A549 (cell line): ENCODE measurements at regions not wholly inside any gene's neighbourhood (a gene's known extent, or its start where the extent isn't known, plus 50 kb on each side); places are given as distances from the start of the nearest gene placed in this dataset.

Source experiments
- ATAC-seq, 2 experiments: fragments of 200-7000 bp in 1 of 2; fragments of >200 bp in 1 of 2; cut with Nextera tagmentation in 1 of 2; cut with Tn5 transposase in 1 of 2; 3 replicates each; pipeline versions ENCODE4 v1.8.0 to v1.9.1; 2018 to 2020; ENCODE audit warnings: mild to moderate bottlenecking in 1 of 2, moderate library complexity in 1 of 2
- CTCF ChIA-PET: fragments of 300-600 bp; sonication (Branson Sonifier 250); formaldehyde crosslinking; extraction: SDS; loops from one replicate; lab custom pipeline; 2021; ENCODE audit warnings: antibody characterized with exemption, inconsistent platforms; lab: Yijun Ruan, JAX
- POLR2A ChIA-PET: fragments of 350-600 bp; formaldehyde crosslinking; extraction: SDS; loops from one replicate; lab custom pipeline; 2021; ENCODE audit warnings: antibody characterized with exemption, inconsistent platforms; lab: Yijun Ruan, JAX
- DNase-seq, 2 experiments: peaks; one replicate each; pipeline versions ENCODE4 v3.0.0 to v3.0.0-alpha.2; 2011 to 2016; ENCODE audit warnings: low read depth in 1 of 2, low spot score in 1 of 2
- FAIRE-seq: peaks from 2 replicates; lab custom pipeline; 2011; peaks lifted over from hg19 to GRCh38; lab: Jason Lieb, UNC
- H3K27ac ChIP-seq, 2 experiments: fragments of >200 bp; sonication (Bioruptor Twin); formaldehyde crosslinking; 3 replicates each; pipeline ENCODE4 v1.5.1; 2016 to 2017
- H3K4me1 ChIP-seq: fragments of >200 bp; sonication (Bioruptor Twin); formaldehyde crosslinking; 3 replicates; pipeline ENCODE4 v1.6.1; 2016
- H3K4me2 ChIP-seq: fragments of >200 bp; sonication (Bioruptor Twin); formaldehyde crosslinking; 3 replicates; pipeline ENCODE4 v1.6.1; 2016
- H3K4me3 ChIP-seq: fragments of >200 bp; sonication (Bioruptor Twin); formaldehyde crosslinking; 3 replicates; pipeline ENCODE4 v1.5.1; 2016
- H3K9me3 ChIP-seq: fragments of >200 bp; sonication (Bioruptor Twin); formaldehyde crosslinking; 3 replicates; pipeline ENCODE4 v1.6.1; 2016
- BHLHE40 ChIP-seq: IDR thresholded peaks from 2 replicates; pipeline ENCODE4 v1.6.1; 2012; ENCODE audit warnings: low read depth, low read length, inconsistent platforms
- CBX2 ChIP-seq: fragments of 200-600 bp; sonication (generic); IDR thresholded peaks from 2 replicates; pipeline ENCODE4 v1.6.1; 2016; ENCODE audit warnings: low read depth, mild to moderate bottlenecking, borderline replicate concordance
- CHD2 ChIP-seq: fragments of 150-350 bp; IDR thresholded peaks from 2 replicates; pipeline ENCODE4 v1.6.1; 2014; ENCODE audit warnings: low read length; ENCODE audit not compliant: partially characterized antibody
- CHD4 ChIP-seq: fragments of 200-600 bp; sonication (generic); IDR thresholded peaks from 2 replicates; pipeline ENCODE4 v1.6.1; 2016; ENCODE audit warnings: antibody characterized with exemption, mild to moderate bottlenecking, borderline replicate concordance
- EHF ChIP-seq: fragments of 250-450 bp; sonication (Bioruptor Pico); IDR thresholded peaks from 2 replicates; pipeline ENCODE4 v1.5.0; 2020; ENCODE audit warnings: mild to moderate bottlenecking
- ESRRA ChIP-seq: fragments of 150-350 bp; IDR thresholded peaks from 2 replicates; pipeline ENCODE4 v1.6.1; 2014; ENCODE audit warnings: mild to moderate bottlenecking, low read length, borderline replicate concordance
- FOSB ChIP-seq: fragments of 250-450 bp; sonication (Bioruptor Pico); IDR thresholded peaks from 2 replicates; pipeline ENCODE4 v1.5.0; 2020; ENCODE audit warnings: mild to moderate bottlenecking, moderate library complexity
- FOSL2 ChIP-seq, 2 experiments: fragments of 450-650 bp in 1 of 2; fragments of >200 bp in 1 of 2; sonication (Bioruptor Twin) in 1 of 2; formaldehyde crosslinking; IDR thresholded peaks; 2 replicates each; pipeline versions ENCODE4 v1.5.0 to v1.6.1; 2016 to 2020; ENCODE audit warnings: mild to moderate bottlenecking in 1 of 2, moderate library complexity in 1 of 2
- HOXA7 ChIP-seq: fragments of 250-450 bp; sonication (Bioruptor Pico); IDR thresholded peaks from 2 replicates; pipeline ENCODE4 v1.5.0; 2020; ENCODE audit warnings: mild to moderate bottlenecking, moderate library complexity
- KDM1A ChIP-seq: fragments of 200-600 bp; sonication (generic); IDR thresholded peaks from 2 replicates; pipeline ENCODE4 v1.6.1; 2016; ENCODE audit warnings: low read depth, mild to moderate bottlenecking
- KDM5A ChIP-seq: fragments of 200-600 bp; sonication (generic); IDR thresholded peaks from 2 replicates; pipeline ENCODE4 v1.6.1; 2016; ENCODE audit warnings: antibody characterized with exemption, mild to moderate bottlenecking
- MYC ChIP-seq: IDR thresholded peaks from 2 replicates; pipeline ENCODE4 v1.6.1; 2012; ENCODE audit warnings: mild to moderate bottlenecking, inconsistent platforms, low read length, improper control_type of control experiment, borderline replicate concordance
- NR3C1 ChIP-seq: fragments of >200 bp; sonication (Bioruptor Twin); formaldehyde crosslinking; IDR thresholded peaks from 3 replicates; pipeline ENCODE4 v1.6.1; 2017
- POLR2AphosphoS2 ChIP-seq: conservative IDR thresholded peaks from 2 replicates; pipeline ENCODE4 v1.6.1; 2012; ENCODE audit warnings: low read length, improper control_type of control experiment, inconsistent platforms
- RAD21 ChIP-seq, 2 experiments: fragments of >200 bp in 1 of 2; sonication (Bioruptor Twin) in 1 of 2; formaldehyde crosslinking in 1 of 2; IDR thresholded peaks in 1 of 2; conservative IDR thresholded peaks in 1 of 2; 2 replicates in 1 of 2; 3 replicates in 1 of 2; pipeline ENCODE4 v1.6.1; 2012 to 2018; ENCODE audit warnings: inconsistent platforms in 1 of 2
- RARB ChIP-seq: fragments of 250-450 bp; sonication (Bioruptor Pico); IDR thresholded peaks from 2 replicates; pipeline ENCODE4 v1.8.0; 2021; ENCODE audit warnings: mild to moderate bottlenecking, moderate library complexity
- RCOR1 ChIP-seq: fragments of 150-350 bp; IDR thresholded peaks from 2 replicates; pipeline ENCODE4 v1.6.1; 2014; ENCODE audit warnings: antibody characterized with exemption, low read length, low read depth
- RFX5 ChIP-seq: fragments of 450-650 bp; IDR thresholded peaks from 2 replicates; pipeline ENCODE4 v1.7.1; 2014; ENCODE audit warnings: antibody characterized with exemption, mild to moderate bottlenecking, moderate library complexity
- TFCP2L1 ChIP-seq: fragments of 250-450 bp; sonication (Bioruptor Pico); IDR thresholded peaks from 2 replicates; pipeline ENCODE4 v1.5.0; 2021; ENCODE audit warnings: mild to moderate bottlenecking
- TP53 ChIP-seq: fragments of 250-450 bp; sonication (Bioruptor Pico); IDR thresholded peaks from 2 replicates; pipeline ENCODE4 v1.5.0; 2021; ENCODE audit warnings: mild to moderate bottlenecking, moderate library complexity
- ZFP36 ChIP-seq: fragments of 450-650 bp; IDR thresholded peaks from 2 replicates; pipeline ENCODE4 v1.6.1; 2014; ENCODE audit warnings: borderline replicate concordance; ENCODE audit not compliant: partially characterized antibody
- ZNF302 ChIP-seq: fragments of 250-450 bp; sonication (Bioruptor Pico); IDR thresholded peaks from 2 replicates; pipeline ENCODE4 v1.9.0; 2021; ENCODE audit warnings: inconsistent platforms, mild to moderate bottlenecking, moderate library complexity
- ZSCAN20 ChIP-seq: fragments of 250-450 bp; sonication (Bioruptor Pico); IDR thresholded peaks from 2 replicates; pipeline ENCODE4 v1.8.0; 2022; ENCODE audit warnings: mild to moderate bottlenecking, moderate library complexity
- WGBS: methylation state at CpG from one replicate; pipeline ENCODE4 v1.1.6; 2017; ENCODE audit errors: missing lambda C conversion rate; 5-methylcytosine and 5-hydroxymethylcytosine counted together
- TF ChIP-seq, protein P1 (sequence below): IDR thresholded peaks from 2 replicates; pipeline ENCODE4 v1.6.1; 2012
- TF ChIP-seq, protein P2 (sequence below): fragments of 150-350 bp; IDR thresholded peaks from 2 replicates; pipeline ENCODE4 v1.6.1; 2014; ENCODE audit warnings: low read depth, mild to moderate bottlenecking, low read length
- TF ChIP-seq, protein P3 (sequence below): fragments of 200-600 bp; sonication (generic); IDR thresholded peaks from 2 replicates; pipeline ENCODE4 v1.6.1; 2016; ENCODE audit warnings: antibody characterized with exemption, mild to moderate bottlenecking, moderate library complexity
- TF ChIP-seq, protein P4 (sequence below): fragments of 250-450 bp; sonication (Bioruptor Pico); IDR thresholded peaks from 2 replicates; pipeline ENCODE4 v1.5.0; 2020; ENCODE audit warnings: low read depth, mild to moderate bottlenecking, moderate library complexity
- TF ChIP-seq, protein P5 (sequence below): fragments of 250-450 bp; sonication (Bioruptor Pico); IDR thresholded peaks from 2 replicates; pipeline ENCODE4 v1.5.0; 2021; ENCODE audit warnings: mild to moderate bottlenecking, moderate library complexity, borderline replicate concordance

DNA sequence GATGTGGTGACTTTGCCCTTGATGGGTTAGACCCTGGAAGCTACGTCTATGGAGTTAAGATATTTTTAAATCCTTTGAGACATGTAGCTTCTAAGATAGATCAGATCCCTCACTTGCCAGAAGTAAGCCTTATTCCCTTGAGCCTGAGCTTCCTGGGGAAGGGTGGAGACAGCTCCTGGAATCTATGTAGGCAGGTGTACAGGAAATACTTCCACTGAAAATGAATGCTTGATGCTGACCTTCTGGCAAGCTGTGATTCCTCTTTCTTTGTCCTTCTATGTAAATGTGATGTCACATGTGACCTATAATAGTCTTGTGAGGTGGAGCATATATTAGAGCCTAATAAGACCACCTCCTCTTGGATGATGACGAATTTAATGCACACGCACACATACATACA lies 1152.0 kb upstream of the ACO1 start:
- ChIA-PET CTCF (no interaction called here), POLR2A (no interaction called here)
- Histone ChIP-seq H3K27ac (no peak overlapping the region), H3K9me3 (no peaks in the 10 kb centered on the region), H3K4me2 (no peak overlapping the region), H3K4me1 (no peaks in the 10 kb centered on the region), H3K4me3 (no peak overlapping the region)
- DNase-seq (no peak), ATAC-seq (no peak), FAIRE-seq (no peak)
- WGBS: 37% methylated on average over 3 of the region's 3 CpGs
- TF ChIP-seq KDM1A (no peak), FOSL2 (IDR thresholded peaks at IDR 0.05) (no peak), FOSL2 (CRISPR knock-in tag; IDR thresholded peaks at IDR 0.05) (no peak), TFCP2L1 (CRISPR knock-in tag) (no peak), EHF (CRISPR knock-in tag) (no peak), RARB (CRISPR knock-in tag) (no peak), KDM5A (no peak), CBX2 (no peak), ZSCAN20 (CRISPR knock-in tag) (no peak), NR3C1 (no peak), FOSB (no peak), RFX5 (no peak), RAD21 (conservative IDR thresholded peaks at IDR 0.05 in 1 of 2, IDR thresholded peaks at IDR 0.05 in 1 of 2) (no peak)
- TF ChIP-seq, protein P1, sequence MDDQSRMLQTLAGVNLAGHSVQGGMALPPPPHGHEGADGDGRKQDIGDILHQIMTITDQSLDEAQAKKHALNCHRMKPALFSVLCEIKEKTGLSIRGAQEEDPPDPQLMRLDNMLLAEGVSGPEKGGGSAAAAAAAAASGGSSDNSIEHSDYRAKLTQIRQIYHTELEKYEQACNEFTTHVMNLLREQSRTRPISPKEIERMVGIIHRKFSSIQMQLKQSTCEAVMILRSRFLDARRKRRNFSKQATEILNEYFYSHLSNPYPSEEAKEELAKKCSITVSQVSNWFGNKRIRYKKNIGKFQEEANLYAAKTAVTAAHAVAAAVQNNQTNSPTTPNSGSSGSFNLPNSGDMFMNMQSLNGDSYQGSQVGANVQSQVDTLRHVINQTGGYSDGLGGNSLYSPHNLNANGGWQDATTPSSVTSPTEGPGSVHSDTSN: no peak
- TF ChIP-seq, protein P2, sequence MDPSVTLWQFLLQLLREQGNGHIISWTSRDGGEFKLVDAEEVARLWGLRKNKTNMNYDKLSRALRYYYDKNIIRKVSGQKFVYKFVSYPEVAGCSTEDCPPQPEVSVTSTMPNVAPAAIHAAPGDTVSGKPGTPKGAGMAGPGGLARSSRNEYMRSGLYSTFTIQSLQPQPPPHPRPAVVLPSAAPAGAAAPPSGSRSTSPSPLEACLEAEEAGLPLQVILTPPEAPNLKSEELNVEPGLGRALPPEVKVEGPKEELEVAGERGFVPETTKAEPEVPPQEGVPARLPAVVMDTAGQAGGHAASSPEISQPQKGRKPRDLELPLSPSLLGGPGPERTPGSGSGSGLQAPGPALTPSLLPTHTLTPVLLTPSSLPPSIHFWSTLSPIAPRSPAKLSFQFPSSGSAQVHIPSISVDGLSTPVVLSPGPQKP: no peak
- TF ChIP-seq, protein P3, sequence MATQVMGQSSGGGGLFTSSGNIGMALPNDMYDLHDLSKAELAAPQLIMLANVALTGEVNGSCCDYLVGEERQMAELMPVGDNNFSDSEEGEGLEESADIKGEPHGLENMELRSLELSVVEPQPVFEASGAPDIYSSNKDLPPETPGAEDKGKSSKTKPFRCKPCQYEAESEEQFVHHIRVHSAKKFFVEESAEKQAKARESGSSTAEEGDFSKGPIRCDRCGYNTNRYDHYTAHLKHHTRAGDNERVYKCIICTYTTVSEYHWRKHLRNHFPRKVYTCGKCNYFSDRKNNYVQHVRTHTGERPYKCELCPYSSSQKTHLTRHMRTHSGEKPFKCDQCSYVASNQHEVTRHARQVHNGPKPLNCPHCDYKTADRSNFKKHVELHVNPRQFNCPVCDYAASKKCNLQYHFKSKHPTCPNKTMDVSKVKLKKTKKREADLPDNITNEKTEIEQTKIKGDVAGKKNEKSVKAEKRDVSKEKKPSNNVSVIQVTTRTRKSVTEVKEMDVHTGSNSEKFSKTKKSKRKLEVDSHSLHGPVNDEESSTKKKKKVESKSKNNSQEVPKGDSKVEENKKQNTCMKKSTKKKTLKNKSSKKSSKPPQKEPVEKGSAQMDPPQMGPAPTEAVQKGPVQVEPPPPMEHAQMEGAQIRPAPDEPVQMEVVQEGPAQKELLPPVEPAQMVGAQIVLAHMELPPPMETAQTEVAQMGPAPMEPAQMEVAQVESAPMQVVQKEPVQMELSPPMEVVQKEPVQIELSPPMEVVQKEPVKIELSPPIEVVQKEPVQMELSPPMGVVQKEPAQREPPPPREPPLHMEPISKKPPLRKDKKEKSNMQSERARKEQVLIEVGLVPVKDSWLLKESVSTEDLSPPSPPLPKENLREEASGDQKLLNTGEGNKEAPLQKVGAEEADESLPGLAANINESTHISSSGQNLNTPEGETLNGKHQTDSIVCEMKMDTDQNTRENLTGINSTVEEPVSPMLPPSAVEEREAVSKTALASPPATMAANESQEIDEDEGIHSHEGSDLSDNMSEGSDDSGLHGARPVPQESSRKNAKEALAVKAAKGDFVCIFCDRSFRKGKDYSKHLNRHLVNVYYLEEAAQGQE: no peak
- TF ChIP-seq, protein P4, sequence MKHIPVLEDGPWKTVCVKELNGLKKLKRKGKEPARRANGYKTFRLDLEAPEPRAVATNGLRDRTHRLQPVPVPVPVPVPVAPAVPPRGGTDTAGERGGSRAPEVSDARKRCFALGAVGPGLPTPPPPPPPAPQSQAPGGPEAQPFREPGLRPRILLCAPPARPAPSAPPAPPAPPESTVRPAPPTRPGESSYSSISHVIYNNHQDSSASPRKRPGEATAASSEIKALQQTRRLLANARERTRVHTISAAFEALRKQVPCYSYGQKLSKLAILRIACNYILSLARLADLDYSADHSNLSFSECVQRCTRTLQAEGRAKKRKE (CRISPR knock-in tag): no peak

DNA sequence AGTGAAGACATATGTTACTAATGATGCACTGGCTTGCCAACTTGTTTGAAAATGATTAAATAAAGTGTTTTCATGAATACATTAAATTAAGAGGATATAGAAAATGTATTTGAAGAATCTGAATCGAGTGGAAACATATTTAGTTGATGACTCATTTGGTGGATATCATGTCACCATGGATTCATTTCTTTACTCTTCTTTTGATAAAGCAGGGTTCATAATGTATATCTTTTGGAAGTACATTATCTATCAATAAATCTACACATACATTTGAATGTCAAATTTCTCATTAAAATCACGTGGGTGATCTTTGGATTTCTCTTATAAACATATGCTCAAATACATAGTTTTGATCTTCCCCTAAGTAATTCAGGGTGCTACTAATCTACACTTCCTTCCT lies 1148.1 kb upstream of the ACO1 start:
- ChIA-PET POLR2A (no interaction called here), CTCF (no interaction called here)
- no peak overlapping the region for H3K27ac ChIP-seq
- FAIRE-seq (no peak), ATAC-seq (no peak), DNase-seq (no peak)
- H3K4me1 ChIP-seq: no peaks in the 10 kb centered on the region
- no peak overlapping the region for H3K4me2 ChIP-seq
- no peaks in the 10 kb centered on the region for H3K9me3 ChIP-seq
- WGBS: 0% methylated on average over 2 of the region's 2 CpGs
- TF ChIP-seq CHD2 (no peak), RCOR1 (no peak), RARB (CRISPR knock-in tag) (no peak), HOXA7 (no peak), ZSCAN20 (CRISPR knock-in tag) (no peak), POLR2AphosphoS2 (no peak), CHD4 (no peak), ESRRA (no peak), TP53 (CRISPR knock-in tag) (no peak), ZNF302 (CRISPR knock-in tag) (no peak), MYC (no peak), ZFP36 (no peak), BHLHE40 (no peak), TFCP2L1 (CRISPR knock-in tag) (no peak)
- TF ChIP-seq, protein P5, sequence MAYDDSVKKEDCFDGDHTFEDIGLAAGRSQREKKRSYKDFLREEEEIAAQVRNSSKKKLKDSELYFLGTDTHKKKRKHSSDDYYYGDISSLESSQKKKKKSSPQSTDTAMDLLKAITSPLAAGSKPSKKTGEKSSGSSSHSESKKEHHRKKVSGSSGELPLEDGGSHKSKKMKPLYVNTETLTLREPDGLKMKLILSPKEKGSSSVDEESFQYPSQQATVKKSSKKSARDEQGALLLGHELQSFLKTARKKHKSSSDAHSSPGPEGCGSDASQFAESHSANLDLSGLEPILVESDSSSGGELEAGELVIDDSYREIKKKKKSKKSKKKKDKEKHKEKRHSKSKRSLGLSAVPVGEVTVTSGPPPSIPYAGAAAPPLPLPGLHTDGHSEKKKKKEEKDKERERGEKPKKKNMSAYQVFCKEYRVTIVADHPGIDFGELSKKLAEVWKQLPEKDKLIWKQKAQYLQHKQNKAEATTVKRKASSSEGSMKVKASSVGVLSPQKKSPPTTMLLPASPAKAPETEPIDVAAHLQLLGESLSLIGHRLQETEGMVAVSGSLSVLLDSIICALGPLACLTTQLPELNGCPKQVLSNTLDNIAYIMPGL (CRISPR knock-in tag): no peak
- H3K4me3 ChIP-seq: no peak overlapping the region
